ENCODE measurements at regions not wholly inside any gene's neighbourhood (a gene's known extent, or its start where the extent isn't known, plus 50 kb on each side); places are given as distances from the start of the nearest gene placed in this dataset.

DNA sequence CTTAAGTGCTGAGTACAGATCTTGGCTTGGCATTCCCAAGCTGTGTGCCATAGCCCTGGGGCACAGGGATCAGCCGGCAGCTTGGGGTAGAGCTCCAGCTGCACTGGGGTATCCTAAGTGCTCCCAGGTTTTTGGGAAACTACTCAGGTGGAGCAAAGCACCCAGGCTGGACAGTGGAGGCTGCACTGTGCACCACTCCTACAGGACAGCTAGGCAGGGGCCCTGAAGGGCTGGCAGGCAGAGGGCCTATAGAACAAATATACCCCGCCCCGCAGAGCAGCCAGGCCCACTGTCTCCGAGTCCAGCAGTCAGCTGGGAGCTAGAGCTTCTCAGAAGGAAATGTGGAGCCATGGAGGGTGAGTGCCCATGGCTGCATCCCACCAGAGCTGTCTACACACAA, 691.7 kb upstream of the ADGRL2 start:
- DNase-seq (no peak), ATAC-seq (no peak)
- Histone ChIP-seq H3K4me1 (no peaks in the 10 kb centered on the region), H3K9me3 (peaks cover 0 to 7% (median 0%) of the 10 kb centered on the region in 11 donors), H3K27ac (no peak overlapping the region), H3K4me3 (no peak overlapping the region), H3K36me3 (no peaks in the 10 kb centered on the region), H3K27me3 (no peaks in the 10 kb centered on the region)
- no peak for TF ChIP-seq CTCF (IDR thresholded peaks at IDR 0.05)
- intact Hi-C loops (cut with DNase I) = no loop called here
- 87 to 92% methylated on average over 4 of the region's 4 CpGs for WGBS, 2 donors

GRCh38 chr1:81097860-81098259, 702.9 kb upstream of the ADGRL2 start:
- ATAC-seq (no peak), DNase-seq (no peak)
- no peak for TF ChIP-seq CTCF (IDR thresholded peaks at IDR 0.05)
- Histone ChIP-seq H3K4me1 (no peaks in the 10 kb centered on the region), H3K36me3 (no peaks in the 10 kb centered on the region), H3K4me3 (no peak overlapping the region), H3K27me3 (no peaks in the 10 kb centered on the region), H3K9me3 (peaks cover 0 to 8% (median 0%) of the 10 kb centered on the region in 11 donors), H3K27ac (no peak overlapping the region)
- 81 to 88% methylated on average over 3 of the region's 3 CpGs for WGBS, 2 donors
- intact Hi-C loops (cut with DNase I) = no loop called here

DNA sequence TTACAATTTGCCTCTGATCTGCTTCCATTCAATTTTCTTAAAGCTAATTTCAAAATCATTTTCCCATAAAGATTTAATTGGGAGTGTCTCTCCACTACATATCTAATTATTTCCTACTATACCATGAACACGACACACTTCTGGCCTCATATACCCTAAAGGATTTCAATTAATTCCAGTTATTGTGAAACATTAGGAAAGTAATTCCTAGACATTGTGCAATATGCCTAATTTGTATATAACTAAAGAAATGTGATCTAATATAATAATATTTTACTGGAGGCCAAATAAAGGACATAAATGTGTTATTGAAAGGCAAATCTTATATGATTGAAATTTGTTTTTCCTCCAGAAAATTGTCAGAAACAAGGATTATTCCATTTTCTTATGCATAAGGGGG, 727.2 kb upstream of the ADGRL2 start:
- H3K4me3 ChIP-seq = no peak overlapping the region
- H3K36me3 ChIP-seq = no peaks in the 10 kb centered on the region
- 94 to 98% methylated on average over 1 of the region's 1 CpG for WGBS, 2 donors
- H3K4me1 ChIP-seq = no peaks in the 10 kb centered on the region
- ATAC-seq = no peak
- no peak overlapping the region for H3K27ac ChIP-seq
- TF ChIP-seq CTCF (IDR thresholded peaks at IDR 0.05) = no peak
- intact Hi-C loops (cut with DNase I) = no loop called here
- DNase-seq = no peak
- H3K27me3 ChIP-seq = no peaks in the 10 kb centered on the region
- no peaks in the 10 kb centered on the region for H3K9me3 ChIP-seq

GRCh38 chr1:81071969-81072753, 728.6 kb upstream of the ADGRL2 start:
- H3K27me3 ChIP-seq = no peaks in the 10 kb centered on the region
- no peak for ATAC-seq
- no peak for DNase-seq
- intact Hi-C loops (cut with DNase I) = no loop called here
- no peaks in the 10 kb centered on the region for H3K4me1 ChIP-seq
- H3K9me3 ChIP-seq = no peaks in the 10 kb centered on the region
- H3K4me3 ChIP-seq = no peak overlapping the region
- H3K36me3 ChIP-seq = no peaks in the 10 kb centered on the region
- no peak for TF ChIP-seq CTCF (IDR thresholded peaks at IDR 0.05)
- no peak overlapping the region for H3K27ac ChIP-seq
- 84 to 86% methylated on average over 3 of the region's 3 CpGs for WGBS, 2 donors
